HG03439 (cell line): ENCODE measurements at regions not wholly inside any gene's neighbourhood (a gene's known extent, or its start where the extent isn't known, plus 50 kb on each side); places are given as distances from the start of the nearest gene placed in this dataset.
"Not testable (repeated sequence)": the region's sequence is repeated elsewhere in the genome, so short reads cannot be mapped to it uniquely, and the experiment has no call there.

Experiments
- ATAC-seq: cut with Tn5 transposase; IDR thresholded peaks from one replicate; pipeline ENCODE4 v1.9.1; 2021; ENCODE audit warnings: mild to moderate bottlenecking, moderate library complexity; ENCODE audit not compliant: unreplicated experiment

GRCh38 chr9:36521148-36521547 lies 51.5 kb upstream of the MELK start:
- no peak for ATAC-seq

GRCh38 chr9:36517131-36517530 lies 55.6 kb upstream of the MELK start:
- no peak for ATAC-seq

GRCh38 chr9:36504156-36504555 lies 68.5 kb upstream of the MELK start:
- ATAC-seq, result no peak

- no peak for ATAC-seq
Observed at GRCh38 chr9:36503172-36504088, 69.3 kb upstream of the MELK start.

- ATAC-seq, result no peak
Observed at GRCh38 chr9:36501727-36502126, 71.0 kb upstream of the MELK start.

- not testable (repeated sequence) for ATAC-seq
Observed at GRCh38 chr9:36500931-36501330, 71.8 kb upstream of the MELK start.

- ATAC-seq, result no peak
Observed at GRCh38 chr9:36499174-36499890, 73.4 kb upstream of the MELK start.

GRCh38 chr9:36493564-36493963 lies 79.1 kb upstream of the MELK start:
- not testable (repeated sequence) for ATAC-seq

GRCh38 chr9:36492865-36493264 lies 79.8 kb upstream of the MELK start:
- ATAC-seq, result no peak

- ATAC-seq, result no peak
Observed at GRCh38 chr9:36489453-36489852, 83.2 kb upstream of the MELK start.

GRCh38 chr9:36488389-36488756 lies 84.3 kb upstream of the MELK start:
- no peak for ATAC-seq

- peak; percentile 77 for ATAC-seq
Observed at GRCh38 chr9:36487482-36488388, 85.0 kb upstream of the MELK start.

- peak; percentile 43 for ATAC-seq
Observed at GRCh38 chr9:36486933-36487481, 85.7 kb upstream of the MELK start.

- ATAC-seq, result peak; percentile 5
Observed at GRCh38 chr9:36486329-36486932, 86.3 kb upstream of the MELK start.

GRCh38 chr9:36485647-36486328 lies 85.7 kb upstream of the RNF38 start:
- ATAC-seq, result no peak

- ATAC-seq, result no peak
Observed at GRCh38 chr9:36484124-36484523, 84.1 kb upstream of the RNF38 start.

GRCh38 chr9:36479101-36479500 lies 79.0 kb upstream of the RNF38 start:
- no peak for ATAC-seq

- no peak for ATAC-seq
Observed at GRCh38 chr9:36471359-36471758, 71.3 kb upstream of the RNF38 start.

- ATAC-seq, result peak; percentile 64
Observed at GRCh38 chr9:36470643-36471290, 70.7 kb upstream of the RNF38 start.
